Keratinocyte (primary cell): ENCODE measurements at regions not wholly inside any gene's neighbourhood (a gene's known extent, or its start where the extent isn't known, plus 50 kb on each side); places are given as distances from the start of the nearest gene placed in this dataset.

ENCODE experiments used
- DNase-seq: peaks from one replicate; pipeline ENCODE4 v3.0.0-alpha.2; 2011; ENCODE audit warnings: low read depth, missing footprints, low spot score
- FAIRE-seq: peaks from 2 replicates; lab custom pipeline; 2011; peaks lifted over from hg19 to GRCh38; lab: Jason Lieb, UNC
- H2AFZ ChIP-seq: 2 replicates; pipeline ENCODE4 v1.6.0; 2012; ENCODE audit warnings: low read length, control low read depth, inconsistent platforms; ENCODE audit not compliant: control insufficient read depth
- H3K27ac ChIP-seq: 2 replicates; pipeline ENCODE4 v1.5.1; 2011; ENCODE audit warnings: low read length; ENCODE audit not compliant: control insufficient read depth, insufficient read depth
- H3K27me3 ChIP-seq: 3 replicates; pipeline ENCODE4 v1.6.0; 2011; ENCODE audit warnings: low read length; ENCODE audit not compliant: control insufficient read depth, insufficient read depth; ENCODE audit errors: extremely low read depth
- H3K36me3 ChIP-seq, 2 experiments: 2 replicates in 1 of 2; 3 replicates in 1 of 2; pipeline ENCODE4 v1.5.1; 2011; ENCODE audit warnings: low read length in 2 of 2, mild to moderate bottlenecking in 1 of 2; ENCODE audit not compliant: control insufficient read depth in 2 of 2, insufficient read depth in 2 of 2; ENCODE audit errors: extremely low read depth in 1 of 2
- H3K4me1 ChIP-seq: 3 replicates; pipeline ENCODE4 v1.5.1; 2011; ENCODE audit warnings: low read length; ENCODE audit not compliant: control insufficient read depth, insufficient read depth; ENCODE audit errors: extremely low read depth
- H3K4me2 ChIP-seq: 3 replicates; pipeline ENCODE4 v1.6.0; 2011; ENCODE audit warnings: low read depth, low read length; ENCODE audit not compliant: control insufficient read depth, insufficient read depth; ENCODE audit errors: extremely low read depth
- H3K4me3 ChIP-seq, 3 experiments: fragments of 200-600 bp in 1 of 3; sonication (generic) in 1 of 3; 2 replicates in 2 of 3; 3 replicates in 1 of 3; pipeline ENCODE4 v1.5.1; 2011 to 2016; ENCODE audit warnings: low read length in 3 of 3, mild to moderate bottlenecking in 3 of 3, control low read depth in 2 of 3, inconsistent platforms in 1 of 3, low read depth in 1 of 3, mixed read lengths in 1 of 3, mixed run types in 1 of 3, moderate library complexity in 1 of 3; ENCODE audit not compliant: control insufficient read depth in 2 of 3, insufficient read depth in 2 of 3; ENCODE audit errors: extremely low read depth in 1 of 3
- H3K79me2 ChIP-seq: 2 replicates; pipeline ENCODE4 v1.6.0; 2012; ENCODE audit warnings: low read length; ENCODE audit not compliant: control insufficient read depth, insufficient read depth
- H3K9ac ChIP-seq: 3 replicates; pipeline ENCODE4 v1.6.0; 2011; ENCODE audit warnings: low read length; ENCODE audit not compliant: control insufficient read depth, insufficient read depth; ENCODE audit errors: extremely low read depth
- H3K9me1 ChIP-seq: 3 replicates; pipeline ENCODE4 v1.6.0; 2011; ENCODE audit warnings: low read length; ENCODE audit not compliant: control insufficient read depth, insufficient read depth; ENCODE audit errors: extremely low read depth
- H3K9me3 ChIP-seq: 2 replicates; pipeline ENCODE4 v1.5.1; 2012; ENCODE audit warnings: low read depth, low read length; ENCODE audit not compliant: control insufficient read depth
- H4K20me1 ChIP-seq: 3 replicates; pipeline ENCODE4 v1.6.0; 2011; ENCODE audit warnings: low read length; ENCODE audit not compliant: control insufficient read depth, insufficient read depth; ENCODE audit errors: extremely low read depth
- CTCF ChIP-seq, 3 experiments: IDR thresholded peaks in 1 of 3; conservative IDR thresholded peaks in 1 of 3; optimal IDR thresholded peaks in 1 of 3; 2 replicates in 2 of 3; 3 replicates in 1 of 3; pipeline versions ENCODE3 to v1.5.1; 2011; ENCODE audit warnings: low read length in 3 of 3, mild to moderate bottlenecking in 3 of 3, moderate library complexity in 2 of 3, control low read depth in 1 of 3, inconsistent platforms in 1 of 3; ENCODE audit not compliant: insufficient read depth in 2 of 3; ENCODE audit errors: extremely low read depth in 1 of 3
- EZH2 ChIP-seq: IDR thresholded peaks from one replicate; pipeline ENCODE4 v1.6.1; 2012; ENCODE audit warnings: inconsistent platforms, mild to moderate bottlenecking, low read length, moderate library complexity
- dilution Hi-C: fragments of 300-500 bp; cut with MboI; formaldehyde crosslinking; loops from one replicate; pipeline ENCODE4 v1.7.0; 2020; ENCODE audit warnings: low sequenced_read_pairs; ENCODE audit not compliant: extremely low pct_ligation_motif_present

- H3K4me2 ChIP-seq: no peak overlapping the region
- H2AFZ ChIP-seq: no peak overlapping the region
- no peaks in the 10 kb centered on the region for H3K9me1 ChIP-seq
- no peak overlapping the region for H3K4me3 ChIP-seq
- FAIRE-seq: no peak
- H3K27me3 ChIP-seq: no peaks in the 10 kb centered on the region
- no peak overlapping the region for H3K9ac ChIP-seq
- H3K9me3 ChIP-seq: no peaks in the 10 kb centered on the region
- no peaks in the 10 kb centered on the region for H3K79me2 ChIP-seq
- no peaks in the 10 kb centered on the region for H3K4me1 ChIP-seq
- H4K20me1 ChIP-seq: no peaks in the 10 kb centered on the region
- no peaks in the 10 kb centered on the region for H3K36me3 ChIP-seq
- TF ChIP-seq CTCF (optimal IDR thresholded peaks at IDR 0.05 in 1 of 3, IDR thresholded peaks at IDR 0.05 in 1 of 3, conservative IDR thresholded peaks at IDR 0.05 in 1 of 3; ENCODE audit: extremely low read depth in 1 of 3, insufficient read depth in 2 of 3, low read length in 3 of 3) (no peak), EZH2 (no peak)
- no peak for DNase-seq
- dilution Hi-C loops: no loop called here
- no peak overlapping the region for H3K27ac ChIP-seq
Observed at GRCh38 chr6:113423956-113424355, 433.2 kb upstream of the MARCKS start.

- H3K4me2 ChIP-seq: no peak overlapping the region
- no peak overlapping the region for H3K9ac ChIP-seq
- no peaks in the 10 kb centered on the region for H3K9me1 ChIP-seq
- H2AFZ ChIP-seq: no peak overlapping the region
- H4K20me1 ChIP-seq: no peaks in the 10 kb centered on the region
- no peak for FAIRE-seq
- no peaks in the 10 kb centered on the region for H3K79me2 ChIP-seq
- no peaks in the 10 kb centered on the region for H3K9me3 ChIP-seq
- TF ChIP-seq CTCF (optimal IDR thresholded peaks at IDR 0.05 in 1 of 3, IDR thresholded peaks at IDR 0.05 in 1 of 3, conservative IDR thresholded peaks at IDR 0.05 in 1 of 3; ENCODE audit: extremely low read depth in 1 of 3, insufficient read depth in 2 of 3, low read length in 3 of 3): no peak
- TF ChIP-seq EZH2: no peak
- H3K36me3 ChIP-seq: no peaks in the 10 kb centered on the region
- no peaks in the 10 kb centered on the region for H3K27me3 ChIP-seq
- dilution Hi-C loops: no loop called here
- H3K27ac ChIP-seq: no peak overlapping the region
- H3K4me1 ChIP-seq: no peaks in the 10 kb centered on the region
- H3K4me3 ChIP-seq: no peak overlapping the region
- no peak for DNase-seq
Observed at GRCh38 chr6:113425977-113426660, 431.0 kb upstream of the MARCKS start.
